H7 (cell line): ENCODE measurements at regions not wholly inside any gene's neighbourhood (a gene's known extent, or its start where the extent isn't known, plus 50 kb on each side); places are given as distances from the start of the nearest gene placed in this dataset.
"Not testable (repeated sequence)": the region's sequence is repeated elsewhere in the genome, so short reads cannot be mapped to it uniquely, and the experiment has no call there.

Experiments used
- DNase-seq: peaks from one replicate; pipeline ENCODE4 v3.0.0; 2012
- H3K27me3 ChIP-seq: 2 replicates; pipeline ENCODE4 v1.6.0; 2011; ENCODE audit warnings: mild to moderate bottlenecking, low read length; ENCODE audit not compliant: control insufficient read depth, insufficient read depth
- H3K36me3 ChIP-seq: replicated peaks from 2 replicates; pipeline ENCODE4 v1.5.1; 2011; ENCODE audit warnings: low read length; ENCODE audit not compliant: control insufficient read depth, insufficient read depth
- H3K4me3 ChIP-seq: 2 replicates; pipeline ENCODE4 v1.5.1; 2011; ENCODE audit warnings: low read depth, mild to moderate bottlenecking, control low read depth, low read length, moderate library complexity; ENCODE audit not compliant: insufficient read depth

GRCh38 chr6:88519301-88520016 lies 353.3 kb upstream of the CNR1 start:
- no peak overlapping the region for H3K4me3 ChIP-seq
- H3K36me3 ChIP-seq: no peaks in the 10 kb centered on the region
- no peak for DNase-seq
- H3K27me3 ChIP-seq: no peaks in the 10 kb centered on the region

GRCh38 chr6:88517737-88518136 lies 351.6 kb upstream of the CNR1 start:
- no peaks in the 10 kb centered on the region for H3K36me3 ChIP-seq
- DNase-seq: no peak
- H3K27me3 ChIP-seq: no peaks in the 10 kb centered on the region
- H3K4me3 ChIP-seq: no peak overlapping the region

GRCh38 chr6:88513920-88514319 lies 347.8 kb upstream of the CNR1 start:
- no peak overlapping the region for H3K4me3 ChIP-seq
- no peaks in the 10 kb centered on the region for H3K27me3 ChIP-seq
- no peak for DNase-seq
- H3K36me3 ChIP-seq: no peaks in the 10 kb centered on the region

GRCh38 chr6:88513471-88513870 lies 347.3 kb upstream of the CNR1 start:
- no peak for DNase-seq
- H3K27me3 ChIP-seq: no peaks in the 10 kb centered on the region
- no peaks in the 10 kb centered on the region for H3K36me3 ChIP-seq
- H3K4me3 ChIP-seq: no peak overlapping the region

GRCh38 chr6:88512951-88513350 lies 346.8 kb upstream of the CNR1 start:
- H3K36me3 ChIP-seq: no peaks in the 10 kb centered on the region
- H3K27me3 ChIP-seq: no peaks in the 10 kb centered on the region
- no peak overlapping the region for H3K4me3 ChIP-seq
- no peak for DNase-seq

GRCh38 chr6:88502391-88502790 lies 336.2 kb upstream of the CNR1 start:
- no peak for DNase-seq
- Histone ChIP-seq H3K27me3 (no peaks in the 10 kb centered on the region), H3K4me3 (no peak overlapping the region), H3K36me3 (no peaks in the 10 kb centered on the region)

GRCh38 chr6:88499845-88500699 lies 333.9 kb upstream of the CNR1 start:
- H3K27me3 ChIP-seq: no peaks in the 10 kb centered on the region
- H3K4me3 ChIP-seq: no peak overlapping the region
- H3K36me3 ChIP-seq: no peaks in the 10 kb centered on the region
- DNase-seq: no peak

- no peaks in the 10 kb centered on the region for H3K27me3 ChIP-seq
- no peak for DNase-seq
- H3K4me3 ChIP-seq: no peak overlapping the region
- no peaks in the 10 kb centered on the region for H3K36me3 ChIP-seq
These were observed 333.3 kb upstream of the CNR1 start for GRCh38 chr6:88499436-88499835.

- not testable (repeated sequence) for H3K36me3 ChIP-seq, DNase-seq, H3K4me3 ChIP-seq, H3K27me3 ChIP-seq
These were observed 331.3 kb upstream of the CNR1 start for GRCh38 chr6:88497403-88497802.

GRCh38 chr6:88494401-88495140 lies 328.4 kb upstream of the CNR1 start:
- H3K4me3 ChIP-seq: no peak overlapping the region
- H3K27me3 ChIP-seq: no peaks in the 10 kb centered on the region
- H3K36me3 ChIP-seq: no peaks in the 10 kb centered on the region
- no peak for DNase-seq

GRCh38 chr6:88493717-88494116 lies 327.6 kb upstream of the CNR1 start:
- DNase-seq: no peak
- Histone ChIP-seq H3K4me3 (no peak overlapping the region), H3K36me3 (no peaks in the 10 kb centered on the region), H3K27me3 (no peaks in the 10 kb centered on the region)

- no peaks in the 10 kb centered on the region for H3K27me3 ChIP-seq
- DNase-seq: peak; percentile 27
- no peak overlapping the region for H3K4me3 ChIP-seq
- H3K36me3 ChIP-seq: no peaks in the 10 kb centered on the region
These were observed 326.7 kb upstream of the CNR1 start for GRCh38 chr6:88492824-88493223.

GRCh38 chr6:88492241-88492640 lies 326.1 kb upstream of the CNR1 start:
- H3K27me3 ChIP-seq: no peaks in the 10 kb centered on the region
- H3K36me3 ChIP-seq: no peaks in the 10 kb centered on the region
- no peak overlapping the region for H3K4me3 ChIP-seq
- no peak for DNase-seq

GRCh38 chr6:88491266-88491880 lies 325.2 kb upstream of the CNR1 start:
- no peak for DNase-seq
- H3K36me3 ChIP-seq: no peaks in the 10 kb centered on the region
- no peak overlapping the region for H3K4me3 ChIP-seq
- H3K27me3 ChIP-seq: no peaks in the 10 kb centered on the region
